ENCODE measurements at regions not wholly inside any gene's neighbourhood (a gene's known extent, or its start where the extent isn't known, plus 50 kb on each side); places are given as distances from the start of the nearest gene placed in this dataset.
"Not testable (repeated sequence)": the region's sequence is repeated elsewhere in the genome, so short reads cannot be mapped to it uniquely, and the experiment has no call there.

GRCh38 chr2:56813490-56813889 lies 629.7 kb downstream of the CCDC85A start:
- FAIRE-seq (no peak), DNase-seq (ENCODE audit: insufficient read length) (no peak)
- TF ChIP-seq POLR2A (IDR thresholded peaks at IDR 0.05; ENCODE audit: low read depth, low read length) (no peak), TAF1 (IDR thresholded peaks at IDR 0.05; ENCODE audit: borderline replicate concordance, low read depth, low read length) (no peak), POLR2AphosphoS5 (IDR thresholded peaks at IDR 0.05; ENCODE audit: low read depth, low read length) (no peak)

DNA sequence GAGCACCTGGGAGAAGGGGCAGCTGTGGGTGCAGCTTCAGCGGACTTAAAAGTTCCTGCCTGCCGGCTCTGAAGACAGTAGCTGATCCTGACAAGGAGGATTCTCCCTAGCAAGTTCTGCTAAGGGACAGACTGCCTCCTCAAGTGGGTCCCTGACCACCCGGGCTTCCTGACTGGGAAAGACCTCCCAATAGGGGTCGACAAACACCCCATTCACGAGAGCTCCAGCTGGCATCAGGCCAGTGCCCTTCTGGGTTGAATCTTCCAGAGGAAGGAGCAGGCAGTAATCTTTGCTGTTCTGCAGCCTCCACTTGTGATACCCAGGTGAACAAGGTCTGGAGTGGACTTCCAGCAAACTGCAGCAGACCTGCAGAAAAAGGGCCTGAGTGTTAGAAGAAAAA lies 632.9 kb downstream of the CCDC85A start:
- FAIRE-seq (no peak), DNase-seq (ENCODE audit: insufficient read length) (no peak)
- TF ChIP-seq POLR2AphosphoS5 (IDR thresholded peaks at IDR 0.05; ENCODE audit: low read depth, low read length) (no peak), POLR2A (IDR thresholded peaks at IDR 0.05; ENCODE audit: low read depth, low read length) (no peak), TAF1 (IDR thresholded peaks at IDR 0.05; ENCODE audit: borderline replicate concordance, low read depth, low read length) (no peak)

GRCh38 chr2:56831780-56832179 lies 648.0 kb downstream of the CCDC85A start:
- no peak for DNase-seq (ENCODE audit: insufficient read length)
- TF ChIP-seq TAF1 (IDR thresholded peaks at IDR 0.05; ENCODE audit: borderline replicate concordance, low read depth, low read length) (no peak), POLR2A (IDR thresholded peaks at IDR 0.05; ENCODE audit: low read depth, low read length) (no peak), POLR2AphosphoS5 (IDR thresholded peaks at IDR 0.05; ENCODE audit: low read depth, low read length) (no peak)
- no peak for FAIRE-seq

DNA sequence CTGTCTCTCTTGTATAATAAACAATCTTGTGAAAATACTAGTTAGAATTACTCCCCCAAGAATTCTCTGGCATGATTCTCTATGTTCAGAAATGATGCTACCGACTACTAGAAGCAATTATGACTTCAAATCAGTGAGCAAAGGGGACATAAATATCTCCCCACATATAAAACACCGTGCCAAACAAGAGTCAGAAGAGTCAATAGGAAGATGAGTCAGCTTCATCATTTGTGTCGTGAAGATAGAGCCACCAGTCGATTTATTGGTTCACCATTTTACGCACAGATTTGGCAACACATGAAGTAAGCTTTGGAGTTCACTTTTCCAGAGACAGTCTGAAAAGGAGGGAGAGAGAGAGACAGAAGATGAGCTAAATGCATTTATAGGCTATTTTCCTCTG lies 650.9 kb downstream of the CCDC85A start:
- no peak for DNase-seq (ENCODE audit: insufficient read length)
- FAIRE-seq, result no peak
- TF ChIP-seq POLR2A (IDR thresholded peaks at IDR 0.05; ENCODE audit: low read depth, low read length), result no peak
- TF ChIP-seq POLR2AphosphoS5 (IDR thresholded peaks at IDR 0.05; ENCODE audit: low read depth, low read length), result no peak

DNA sequence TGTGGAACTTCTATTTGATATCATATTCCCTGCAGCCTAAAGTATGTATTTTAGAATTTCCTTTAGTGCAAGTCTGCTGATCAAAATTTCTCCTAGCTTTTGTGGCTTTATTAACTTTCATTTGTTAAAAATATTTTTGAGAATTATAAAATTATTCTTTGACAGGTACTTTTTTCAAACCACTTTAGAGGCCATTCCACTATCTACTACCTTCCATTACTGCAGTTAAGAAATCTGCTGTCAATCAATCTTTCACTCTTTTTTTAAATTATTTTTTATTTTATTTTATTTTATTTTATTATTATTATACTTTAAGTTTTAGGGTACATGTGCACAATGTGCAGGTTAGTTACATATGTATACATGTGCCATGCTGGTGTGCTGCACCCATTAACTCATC lies 656.2 kb downstream of the CCDC85A start:
- FAIRE-seq, result not testable (repeated sequence)

DNA sequence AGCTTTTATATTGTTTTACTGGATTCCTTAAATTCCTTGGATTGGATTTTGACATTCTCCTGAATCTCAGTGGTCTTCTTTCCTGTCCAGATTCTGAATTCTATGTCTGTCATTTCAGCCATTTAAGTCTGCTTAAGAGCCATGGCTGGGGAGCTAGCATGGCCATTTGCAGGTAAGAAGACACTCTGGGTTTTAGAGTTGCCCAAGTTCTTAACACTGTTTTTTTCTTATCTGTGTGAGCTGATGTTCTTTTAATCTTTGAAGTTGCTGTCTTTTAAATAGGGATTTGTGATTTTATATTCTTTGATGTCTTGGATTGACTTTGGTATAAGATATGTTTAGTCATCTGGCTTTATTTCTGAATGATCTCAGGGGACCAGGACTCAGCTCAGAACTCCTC lies 677.2 kb downstream of the CCDC85A start:
- DNase-seq (ENCODE audit: insufficient read length), result no peak
- no peak for FAIRE-seq
- no peak for TF ChIP-seq POLR2A (IDR thresholded peaks at IDR 0.05; ENCODE audit: low read depth, low read length)
- no peak for TF ChIP-seq POLR2AphosphoS5 (IDR thresholded peaks at IDR 0.05; ENCODE audit: low read depth, low read length)
- no peak for TF ChIP-seq TAF1 (IDR thresholded peaks at IDR 0.05; ENCODE audit: borderline replicate concordance, low read depth, low read length)

More for the DNA sequence above, 656.2 kb downstream of the CCDC85A start:
- DNase-seq (ENCODE audit: insufficient read length), result not testable (repeated sequence)

DNA sequence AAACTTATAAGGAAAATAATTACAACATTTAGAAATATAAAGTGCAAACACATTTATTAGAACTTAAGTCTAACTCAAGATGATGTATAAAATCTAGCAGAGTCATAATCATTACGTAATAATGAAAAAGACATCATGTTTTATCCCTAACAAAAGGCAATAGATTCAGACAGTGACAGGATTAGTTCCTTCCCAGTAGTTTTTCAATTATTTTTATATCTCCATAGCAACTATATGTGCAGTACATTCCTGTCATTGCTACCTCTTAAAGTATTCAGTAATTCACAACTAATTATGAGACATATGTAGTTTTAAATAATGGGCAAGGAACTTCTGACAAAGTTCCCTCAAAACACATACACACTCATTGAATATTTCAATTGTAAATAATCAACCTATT lies 687.9 kb downstream of the CCDC85A start:
- TF ChIP-seq TAF1 (IDR thresholded peaks at IDR 0.05; ENCODE audit: borderline replicate concordance, low read depth, low read length), result no peak
- TF ChIP-seq POLR2AphosphoS5 (IDR thresholded peaks at IDR 0.05; ENCODE audit: low read depth, low read length), result no peak
- TF ChIP-seq POLR2A (IDR thresholded peaks at IDR 0.05; ENCODE audit: low read depth, low read length), result no peak
- FAIRE-seq (no peak), DNase-seq (ENCODE audit: insufficient read length) (no peak)

DNA sequence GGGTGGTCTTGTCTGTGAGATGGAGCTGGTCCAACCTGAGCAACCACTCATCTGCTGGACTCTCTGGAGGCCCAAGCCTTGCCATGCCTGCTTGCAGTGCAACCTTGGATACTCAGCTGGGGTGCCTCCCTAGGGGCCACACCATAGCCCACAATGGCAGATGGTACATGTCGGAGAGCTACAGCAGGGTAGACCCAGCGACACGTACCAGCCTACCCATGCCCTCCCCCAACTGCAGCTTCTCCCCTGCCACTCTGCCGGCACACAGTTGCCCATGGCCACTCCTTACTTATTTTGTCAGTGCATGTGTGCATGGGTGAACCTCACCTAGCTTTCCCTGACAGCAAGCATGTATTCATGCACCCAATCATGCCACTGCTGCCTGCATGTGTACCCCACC lies 690.9 kb downstream of the CCDC85A start:
- DNase-seq (ENCODE audit: insufficient read length) (no peak), FAIRE-seq (no peak)
- no peak for TF ChIP-seq POLR2AphosphoS5 (IDR thresholded peaks at IDR 0.05; ENCODE audit: low read depth, low read length)

GRCh38 chr2:56889738-56890137 lies 705.9 kb downstream of the CCDC85A start:
- no peak for TF ChIP-seq POLR2A (IDR thresholded peaks at IDR 0.05; ENCODE audit: low read depth, low read length)
- no peak for TF ChIP-seq TAF1 (IDR thresholded peaks at IDR 0.05; ENCODE audit: borderline replicate concordance, low read depth, low read length)
- no peak for TF ChIP-seq POLR2AphosphoS5 (IDR thresholded peaks at IDR 0.05; ENCODE audit: low read depth, low read length)
- no peak for DNase-seq (ENCODE audit: insufficient read length)
- no peak for FAIRE-seq

- TF ChIP-seq POLR2AphosphoS5 (IDR thresholded peaks at IDR 0.05; ENCODE audit: low read depth, low read length) (no peak), POLR2A (IDR thresholded peaks at IDR 0.05; ENCODE audit: low read depth, low read length) (no peak)
- FAIRE-seq (no peak), DNase-seq (ENCODE audit: insufficient read length) (no peak)
These were observed 708.6 kb downstream of the CCDC85A start for GRCh38 chr2:56892382-56892781.

DNA sequence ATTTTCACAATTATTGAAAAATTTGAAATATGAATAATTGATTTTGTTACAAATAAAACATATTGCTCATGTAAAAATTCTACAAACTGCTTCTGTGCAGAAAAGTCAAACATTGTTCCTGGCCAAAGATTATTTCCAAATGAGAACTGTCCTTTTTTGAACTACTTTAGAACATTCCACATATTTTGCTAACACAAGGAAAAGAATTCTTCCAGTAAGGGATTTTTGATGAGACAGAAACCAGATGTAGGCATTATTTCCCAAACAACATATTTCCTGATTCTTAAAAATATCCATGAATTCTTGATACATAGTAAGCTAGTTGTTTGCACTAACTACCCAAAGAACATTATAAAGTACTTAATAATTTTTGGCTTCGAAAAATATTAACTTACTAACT lies 715.2 kb downstream of the CCDC85A start:
- DNase-seq (ENCODE audit: insufficient read length), result no peak
- FAIRE-seq, result no peak
- TF ChIP-seq TAF1 (IDR thresholded peaks at IDR 0.05; ENCODE audit: borderline replicate concordance, low read depth, low read length) (no peak), POLR2A (IDR thresholded peaks at IDR 0.05; ENCODE audit: low read depth, low read length) (no peak), POLR2AphosphoS5 (IDR thresholded peaks at IDR 0.05; ENCODE audit: low read depth, low read length) (no peak)

DNA sequence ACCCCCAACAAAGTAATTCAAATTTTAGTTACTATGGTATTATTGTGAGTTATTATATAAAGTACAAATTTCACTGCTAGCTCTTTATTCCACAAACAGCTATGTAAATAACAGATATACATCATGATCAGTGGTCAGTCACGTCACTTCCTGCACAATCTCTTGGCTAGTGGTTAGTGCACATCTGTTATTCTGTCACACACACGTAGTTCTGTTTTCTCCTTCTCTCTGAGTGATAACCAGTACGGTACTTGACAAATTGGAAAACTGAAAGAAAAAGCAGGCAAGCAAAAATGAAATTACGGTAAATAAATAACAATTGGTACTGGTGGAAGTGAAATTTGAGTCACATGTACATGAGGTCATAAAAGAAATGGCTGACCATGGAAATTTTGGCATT lies 728.7 kb downstream of the CCDC85A start:
- no peak for DNase-seq (ENCODE audit: insufficient read length)
- no peak for TF ChIP-seq POLR2AphosphoS5 (IDR thresholded peaks at IDR 0.05; ENCODE audit: low read depth, low read length)
- no peak for FAIRE-seq

DNA sequence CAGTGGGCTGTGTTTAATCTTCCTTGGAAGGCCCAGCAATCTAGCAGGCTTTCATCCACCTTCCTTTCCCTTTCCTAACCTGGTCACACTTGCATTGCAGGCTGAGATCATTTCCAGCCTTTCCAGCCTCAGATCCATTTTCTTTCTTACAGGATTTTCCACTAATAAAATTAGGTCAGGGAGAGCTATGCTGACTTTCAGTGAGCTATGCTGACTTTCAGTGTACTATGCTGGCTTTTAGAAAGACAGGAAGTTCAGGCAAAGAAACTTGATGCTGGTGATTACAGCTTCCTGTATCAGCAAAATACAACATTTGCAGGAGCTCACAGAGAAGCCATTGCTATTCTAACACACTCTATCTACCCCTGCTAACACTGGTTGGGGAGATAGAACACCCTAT lies 735.0 kb downstream of the CCDC85A start:
- no peak for DNase-seq (ENCODE audit: insufficient read length)
- TF ChIP-seq POLR2A (IDR thresholded peaks at IDR 0.05; ENCODE audit: low read depth, low read length) (no peak), TAF1 (IDR thresholded peaks at IDR 0.05; ENCODE audit: borderline replicate concordance, low read depth, low read length) (no peak), POLR2AphosphoS5 (IDR thresholded peaks at IDR 0.05; ENCODE audit: low read depth, low read length) (no peak)
- FAIRE-seq, result no peak

DNA sequence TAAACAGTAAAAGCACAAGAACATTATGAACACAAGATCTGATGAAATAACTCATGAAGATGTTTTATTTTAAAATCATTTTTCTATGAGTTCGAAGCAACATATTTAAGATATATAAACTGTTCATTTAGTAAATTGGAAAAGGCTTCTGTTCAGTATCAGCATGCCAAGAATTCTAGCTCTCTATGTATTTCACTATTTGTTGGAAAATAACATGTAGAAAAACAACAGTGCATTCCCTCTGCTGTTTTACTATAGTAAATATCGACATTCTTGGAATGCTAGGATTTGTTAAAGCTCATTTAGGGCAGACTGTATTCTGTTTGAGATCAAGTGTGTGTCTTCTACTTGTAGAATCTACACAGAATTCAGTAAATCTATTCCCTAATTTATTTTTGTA lies 750.2 kb downstream of the CCDC85A start:
- FAIRE-seq (no peak), DNase-seq (ENCODE audit: insufficient read length) (no peak)
- TF ChIP-seq POLR2A (IDR thresholded peaks at IDR 0.05; ENCODE audit: low read depth, low read length), result no peak
- no peak for TF ChIP-seq TAF1 (IDR thresholded peaks at IDR 0.05; ENCODE audit: borderline replicate concordance, low read depth, low read length)
- TF ChIP-seq POLR2AphosphoS5 (IDR thresholded peaks at IDR 0.05; ENCODE audit: low read depth, low read length), result no peak

Data from GM12892 (cell line).